ENCODE measurements at regions not wholly inside any gene's neighbourhood (a gene's known extent, or its start where the extent isn't known, plus 50 kb on each side); places are given as distances from the start of the nearest gene placed in this dataset.

DNA sequence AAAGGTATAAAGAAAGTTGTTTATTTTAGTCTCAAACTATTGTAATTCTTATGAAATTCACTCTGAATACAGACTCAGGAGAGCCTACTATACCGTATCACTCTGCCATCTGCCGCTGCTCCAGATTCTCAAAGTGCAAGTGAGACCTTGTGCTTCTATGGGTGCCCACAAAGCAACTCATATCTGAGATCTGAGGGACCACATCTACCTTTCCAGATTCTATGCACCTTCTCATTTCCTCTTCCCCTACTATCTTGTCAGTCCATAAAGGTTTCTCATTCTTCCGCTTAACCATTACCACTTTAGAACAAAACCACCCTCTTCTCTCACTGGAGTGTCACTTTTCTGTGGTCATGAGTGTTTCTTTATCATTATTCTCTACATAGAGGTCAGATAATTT lies 1236.9 kb downstream of the DIAPH3 start:
- TF ChIP-seq, protein P1, sequence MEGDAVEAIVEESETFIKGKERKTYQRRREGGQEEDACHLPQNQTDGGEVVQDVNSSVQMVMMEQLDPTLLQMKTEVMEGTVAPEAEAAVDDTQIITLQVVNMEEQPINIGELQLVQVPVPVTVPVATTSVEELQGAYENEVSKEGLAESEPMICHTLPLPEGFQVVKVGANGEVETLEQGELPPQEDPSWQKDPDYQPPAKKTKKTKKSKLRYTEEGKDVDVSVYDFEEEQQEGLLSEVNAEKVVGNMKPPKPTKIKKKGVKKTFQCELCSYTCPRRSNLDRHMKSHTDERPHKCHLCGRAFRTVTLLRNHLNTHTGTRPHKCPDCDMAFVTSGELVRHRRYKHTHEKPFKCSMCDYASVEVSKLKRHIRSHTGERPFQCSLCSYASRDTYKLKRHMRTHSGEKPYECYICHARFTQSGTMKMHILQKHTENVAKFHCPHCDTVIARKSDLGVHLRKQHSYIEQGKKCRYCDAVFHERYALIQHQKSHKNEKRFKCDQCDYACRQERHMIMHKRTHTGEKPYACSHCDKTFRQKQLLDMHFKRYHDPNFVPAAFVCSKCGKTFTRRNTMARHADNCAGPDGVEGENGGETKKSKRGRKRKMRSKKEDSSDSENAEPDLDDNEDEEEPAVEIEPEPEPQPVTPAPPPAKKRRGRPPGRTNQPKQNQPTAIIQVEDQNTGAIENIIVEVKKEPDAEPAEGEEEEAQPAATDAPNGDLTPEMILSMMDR (IDR thresholded peaks at IDR 0.05) = no peak
- TF ChIP-seq POLR2A (IDR thresholded peaks at IDR 0.05) = no peak

Measured in upper lobe of left lung (tissue), 4 donors.